B cell (primary cell): ENCODE measurements at regions not wholly inside any gene's neighbourhood (a gene's known extent, or its start where the extent isn't known, plus 50 kb on each side); places are given as distances from the start of the nearest gene placed in this dataset.

Source experiments
- ATAC-seq: fragments of 200-7000 bp; cut with Tn5 transposase; one replicate; pipeline ENCODE4 v1.10.0; 2021; ENCODE audit warnings: low read depth, mild to moderate bottlenecking, moderate number of reproducible peaks, moderate library complexity
- CTCF ChIA-PET: fragments of 350-600 bp; sonication (Branson Sonifier 250); formaldehyde crosslinking; loops from one replicate; lab custom pipeline; 2021; ENCODE audit warnings: antibody characterized with exemption, inconsistent platforms; lab: Charles Lee
- POLR2A ChIA-PET: fragments of 350-600 bp; sonication (Branson Sonifier 250); formaldehyde crosslinking; loops from one replicate; lab custom pipeline; 2021; ENCODE audit warnings: antibody characterized with exemption; lab: Charles Lee
- DNase-seq: peaks from one replicate; pipeline ENCODE4 v3.0.0; 2013
- H2AFZ ChIP-seq: 2 replicates; pipeline ENCODE4 v1.6.1; 2012; ENCODE audit warnings: mild to moderate bottlenecking, low read depth, low read length; ENCODE audit not compliant: insufficient read depth, poor library complexity, severe bottlenecking
- H3K27ac ChIP-seq, 2 donors: 1 replicate in 1 of 2; 2 replicates in 1 of 2; pipeline ENCODE4 v1.5.1; 2012 to 2013; ENCODE audit warnings: low read length in 2 of 2, mild to moderate bottlenecking in 2 of 2, moderate library complexity in 1 of 2
- H3K27me3 ChIP-seq, 4 experiments: fragments of 200-600 bp in 1 of 4; sonication (generic) in 1 of 4; replicated peaks in 1 of 4; 1 replicate in 2 of 4; 2 replicates in 2 of 4; pipeline versions ENCODE4 v1.6.1 to v1.7.0; 2013 to 2016; ENCODE audit warnings: low read length in 3 of 4, mild to moderate bottlenecking in 2 of 4, mixed read lengths in 1 of 4, moderate library complexity in 1 of 4; ENCODE audit not compliant: insufficient read depth in 4 of 4, control insufficient read depth in 3 of 4; ENCODE audit errors: control extremely low read depth in 1 of 4
- H3K36me3 ChIP-seq, 2 experiments: replicated peaks in 1 of 2; 1 replicate in 1 of 2; 2 replicates in 1 of 2; pipeline versions ENCODE4 v1.6.1 to v1.7.1; 2013; ENCODE audit warnings: low read length in 1 of 2; ENCODE audit not compliant: insufficient read depth in 2 of 2, control insufficient read depth in 1 of 2; ENCODE audit errors: control extremely low read depth in 1 of 2, extremely low read depth in 1 of 2
- H3K4me1 ChIP-seq, 2 donors: fragments of 200-600 bp in 1 of 2; sonication (generic) in 1 of 2; 1 replicate in 1 of 2; 2 replicates in 1 of 2; pipeline versions ENCODE4 v1.5.1 to v1.6.1; 2013 to 2017; ENCODE audit warnings: low read length in 2 of 2; ENCODE audit not compliant: control insufficient read depth in 2 of 2, insufficient read depth in 2 of 2
- H3K4me2 ChIP-seq: replicated peaks from 2 replicates; pipeline ENCODE3; 2012; ENCODE audit warnings: mild to moderate bottlenecking, low read depth, low read length; ENCODE audit not compliant: poor library complexity, severe bottlenecking
- H3K4me3 ChIP-seq, 5 experiments: fragments of 200-600 bp in 1 of 5; sonication (generic) in 1 of 5; 1 replicate in 3 of 5; 2 replicates in 2 of 5; pipeline versions ENCODE4 v1.5.1 to v1.7.0; 2011 to 2016; ENCODE audit warnings: low read length in 4 of 5, mild to moderate bottlenecking in 4 of 5, low read depth in 2 of 5, control low read depth in 1 of 5, moderate library complexity in 1 of 5; ENCODE audit not compliant: insufficient read depth in 1 of 5; ENCODE audit errors: control extremely low read depth in 1 of 5, extremely low read depth in 1 of 5
- H3K79me2 ChIP-seq: fragments of 200-600 bp; sonication (generic); one replicate; pipeline ENCODE4 v1.6.0; 2016; ENCODE audit warnings: low read length; ENCODE audit not compliant: control insufficient read depth, insufficient read depth
- H3K9ac ChIP-seq: fragments of 200-600 bp; sonication (generic); 2 replicates; pipeline ENCODE4 v1.6.1; 2017; ENCODE audit warnings: mild to moderate bottlenecking, low read length, moderate library complexity
- H3K9me3 ChIP-seq, 3 donors: one replicate each; pipeline versions ENCODE4 v1.6.1 to v1.7.1; 2013; ENCODE audit warnings: low read length in 2 of 3; ENCODE audit not compliant: control insufficient read depth in 2 of 3, insufficient read depth in 1 of 3; ENCODE audit errors: control extremely low read depth in 1 of 3
- H4K20me1 ChIP-seq: 2 replicates; pipeline ENCODE4 v1.6.0; 2012; ENCODE audit warnings: mild to moderate bottlenecking, low read length; ENCODE audit not compliant: insufficient read depth, control insufficient read depth, poor library complexity, severe bottlenecking
- H3K27ac Mint-ChIP-seq: one replicate; pipeline ENCODE4 v1.8.0; 2021; ENCODE audit warnings: mixed read lengths
- H3K27me3 Mint-ChIP-seq: one replicate; pipeline ENCODE4 v1.8.0; 2021; ENCODE audit warnings: mixed read lengths
- H3K4me1 Mint-ChIP-seq: one replicate; pipeline ENCODE4 v1.8.0; 2021; ENCODE audit warnings: mixed read lengths
- H3K4me3 Mint-ChIP-seq: one replicate; pipeline ENCODE4 v1.8.0; 2021; ENCODE audit warnings: mixed read lengths
- H3K9me3 Mint-ChIP-seq: one replicate; pipeline ENCODE4 v1.8.0; 2022; ENCODE audit warnings: mixed read lengths; ENCODE audit not compliant: insufficient read depth
- CTCF ChIP-seq: fragments of 200-600 bp; IDR thresholded peaks from one replicate; pipeline ENCODE4 v1.8.0; 2022; ENCODE audit warnings: antibody characterized with exemption, mild to moderate bottlenecking
- EZH2 ChIP-seq: IDR thresholded peaks from 2 replicates; pipeline ENCODE4 v1.6.1; 2012; ENCODE audit warnings: borderline replicate concordance, low read depth, mild to moderate bottlenecking, moderate library complexity, low read length; ENCODE audit not compliant: insufficient read depth, poor library complexity, severe bottlenecking
- WGBS: methylation state at CpG from one replicate; pipeline ENCODE4 v1.1.5; 2013; ENCODE audit warnings: missing lambda C conversion rate; ENCODE audit not compliant: insufficient coverage; 5-methylcytosine and 5-hydroxymethylcytosine counted together
- intact Hi-C: fragments of 100-400 bp; cut with micrococcal nuclease; formaldehyde crosslinking; loops from one replicate; pipeline ENCODE4 v1.10.0; 2022

- H3K4me1 Mint-ChIP-seq = no peaks in the 10 kb centered on the region
- no peaks in the 10 kb centered on the region for H3K9me3 Mint-ChIP-seq
- Histone ChIP-seq H3K4me3 (no peak overlapping the region), H4K20me1 (no peaks in the 10 kb centered on the region), H3K27ac (no peak overlapping the region), H3K79me2 (no peaks in the 10 kb centered on the region), H3K4me1 (no peaks in the 10 kb centered on the region), H3K9me3 (peaks cover 0 to 15% (median 0%) of the 10 kb centered on the region in 3 donors), H3K9ac (no peak overlapping the region), H3K36me3 (no peaks in the 10 kb centered on the region), H3K27me3 (no peaks in the 10 kb centered on the region), H2AFZ (no peak overlapping the region), H3K4me2 (no peak overlapping the region)
- no peak overlapping the region for H3K4me3 Mint-ChIP-seq
- no peak overlapping the region for H3K27ac Mint-ChIP-seq
- 64% methylated on average over 7 of the region's 8 CpGs for WGBS
- ATAC-seq = no peak
- H3K27me3 Mint-ChIP-seq = no peaks in the 10 kb centered on the region
- TF ChIP-seq EZH2 (no peak), CTCF (no peak)
- POLR2A ChIA-PET = no interaction called here
- intact Hi-C loops = no loop called here
- DNase-seq = no peak
- CTCF ChIA-PET = interaction anchor here (1.0 kb wide), 1 partner anchor 10 kb away, joined by 4 read pairs; no protein-coding TSS in a partner anchor
Measured at GRCh38 chr2:3956406-3956805, 253.0 kb downstream of the DCDC2C start.

GRCh38 chr2:3956892-3957291, 253.5 kb downstream of the DCDC2C start:
- H3K4me1 ChIP-seq = no peaks in the 10 kb centered on the region
- Mint-ChIP-seq H3K27me3 (no peaks in the 10 kb centered on the region), H3K9me3 (no peaks in the 10 kb centered on the region), H3K4me3 (no peak overlapping the region), H3K4me1 (no peaks in the 10 kb centered on the region), H3K27ac (no peak overlapping the region)
- H3K9ac ChIP-seq = no peak overlapping the region
- H4K20me1 ChIP-seq = no peaks in the 10 kb centered on the region
- H3K79me2 ChIP-seq = no peaks in the 10 kb centered on the region
- H3K4me3 ChIP-seq = no peak overlapping the region
- TF ChIP-seq EZH2 (no peak), CTCF (no peak)
- no peaks in the 10 kb centered on the region for H3K36me3 ChIP-seq
- H3K4me2 ChIP-seq = no peak overlapping the region
- no peak overlapping the region for H3K27ac ChIP-seq
- ATAC-seq (no peak), DNase-seq (no peak)
- peaks cover 0 to 10% (median 0%) of the 10 kb centered on the region in 3 donors for H3K9me3 ChIP-seq
- no peak overlapping the region for H2AFZ ChIP-seq
- POLR2A ChIA-PET = no interaction called here
- CTCF ChIA-PET = no interaction called here
- intact Hi-C loops = no loop called here
- no peaks in the 10 kb centered on the region for H3K27me3 ChIP-seq
- WGBS = 81% methylated on average over 13 of the region's 13 CpGs
